ENCODE measurements at regions not wholly inside any gene's neighbourhood (a gene's known extent, or its start where the extent isn't known, plus 50 kb on each side); places are given as distances from the start of the nearest gene placed in this dataset.

- TF ChIP-seq CTCF (IDR thresholded peaks at IDR 0.05) = no peak
- TF ChIP-seq POLR2AphosphoS5 (IDR thresholded peaks at IDR 0.05) = no peak
- no peak for TF ChIP-seq POLR2A (IDR thresholded peaks at IDR 0.05)
- no peak for TF ChIP-seq EP300 (IDR thresholded peaks at IDR 0.05)
Observed at GRCh38 chr21:28280611-28281010, 712.1 kb downstream of the LTN1 start.
